MM.1S (cell line): ENCODE measurements at regions not wholly inside any gene's neighbourhood (a gene's known extent, or its start where the extent isn't known, plus 50 kb on each side); places are given as distances from the start of the nearest gene placed in this dataset.

Experiments used
- DNase-seq: peaks from one replicate; pipeline ENCODE4 v3.0.0-alpha.2; 2015
- H2AFZ ChIP-seq: fragments of 300-600 bp; sonication (generic); 2 replicates; pipeline ENCODE4 v1.6.0; 2016; ENCODE audit warnings: antibody characterized with exemption, low read length
- H3F3A ChIP-seq: fragments of 300-600 bp; sonication (generic); 2 replicates; pipeline ENCODE4 v1.6.1; 2016; ENCODE audit warnings: mild to moderate bottlenecking, antibody characterized with exemption, low read length, moderate library complexity, mixed read lengths; ENCODE audit not compliant: insufficient read depth
- H3K27ac ChIP-seq: fragments of 300-600 bp; sonication (generic); 2 replicates; pipeline ENCODE4 v1.5.1; 2016; ENCODE audit warnings: mild to moderate bottlenecking, low read length
- H3K27me3 ChIP-seq: fragments of 300-600 bp; sonication (generic); replicated peaks from 2 replicates; pipeline ENCODE4 v1.6.0; 2016; ENCODE audit warnings: low read length; ENCODE audit not compliant: insufficient read depth
- H3K36me3 ChIP-seq: fragments of 300-600 bp; sonication (generic); replicated peaks from 2 replicates; pipeline ENCODE4 v1.6.1; 2016; ENCODE audit warnings: mild to moderate bottlenecking, low read length, mixed read lengths; ENCODE audit not compliant: insufficient read depth
- H3K4me1 ChIP-seq: fragments of 300-600 bp; sonication (generic); 2 replicates; pipeline ENCODE4 v1.6.1; 2016; ENCODE audit warnings: low read length, mixed read lengths
- H3K4me2 ChIP-seq: fragments of 300-600 bp; sonication (generic); 2 replicates; pipeline ENCODE4 v1.6.0; 2016; ENCODE audit warnings: low read depth, low read length
- H3K4me3 ChIP-seq: fragments of 300-600 bp; sonication (generic); 2 replicates; pipeline ENCODE4 v1.5.1; 2016; ENCODE audit warnings: low read length, mixed read lengths
- H3K79me2 ChIP-seq: fragments of 300-600 bp; sonication (generic); 2 replicates; pipeline ENCODE4 v1.6.1; 2016; ENCODE audit warnings: mixed run types, low read length, mixed read lengths
- H3K9ac ChIP-seq: fragments of 300-600 bp; sonication (generic); 2 replicates; pipeline ENCODE4 v1.6.1; 2016; ENCODE audit warnings: low read length, mixed read lengths
- H3K9me2 ChIP-seq: fragments of 300-600 bp; sonication (generic); replicated peaks from 2 replicates; pipeline ENCODE4 v1.6.1; 2016; ENCODE audit warnings: mild to moderate bottlenecking, low read length, mixed read lengths; ENCODE audit not compliant: insufficient read depth
- H3K9me3 ChIP-seq: fragments of 300-600 bp; sonication (generic); replicated peaks from 2 replicates; pipeline ENCODE4 v1.6.1; 2016; ENCODE audit warnings: mild to moderate bottlenecking, low read length, mixed read lengths; ENCODE audit not compliant: insufficient read depth
- H4K20me1 ChIP-seq: fragments of 300-600 bp; sonication (generic); 2 replicates; pipeline ENCODE4 v1.6.1; 2016; ENCODE audit warnings: mild to moderate bottlenecking, low read length, moderate library complexity, mixed read lengths; ENCODE audit not compliant: insufficient read depth
- CTCF ChIP-seq: fragments of 300-600 bp; sonication (generic); IDR thresholded peaks from 2 replicates; pipeline ENCODE4 v1.5.1; 2016; ENCODE audit warnings: antibody characterized with exemption, low read length, mixed read lengths
- EZH2 ChIP-seq: fragments of 300-600 bp; sonication (generic); optimal IDR thresholded peaks from 2 replicates; pipeline ENCODE3; 2017; ENCODE audit warnings: low read depth, mild to moderate bottlenecking, antibody characterized with exemption, low read length, mixed read lengths
- EZH2phosphoT487 ChIP-seq: fragments of 300-600 bp; sonication (generic); IDR thresholded peaks from 2 replicates; pipeline ENCODE4 v1.6.1; 2018; ENCODE audit warnings: antibody characterized with exemption, low read length

GRCh38 chr21:15491100-15491499, 238.7 kb upstream of the USP25 start:
- no peaks in the 10 kb centered on the region for H3K9me2 ChIP-seq
- H3K79me2 ChIP-seq, result no peaks in the 10 kb centered on the region
- H3K9ac ChIP-seq, result no peak overlapping the region
- no peaks in the 10 kb centered on the region for H3F3A ChIP-seq
- H3K27ac ChIP-seq, result no peak overlapping the region
- no peak overlapping the region for H3K4me3 ChIP-seq
- no peaks in the 10 kb centered on the region for H3K27me3 ChIP-seq
- no peaks in the 10 kb centered on the region for H3K4me1 ChIP-seq
- no peak overlapping the region for H3K4me2 ChIP-seq
- no peak for DNase-seq
- H3K36me3 ChIP-seq, result no peaks in the 10 kb centered on the region
- H4K20me1 ChIP-seq, result no peaks in the 10 kb centered on the region
- no peak overlapping the region for H2AFZ ChIP-seq
- H3K9me3 ChIP-seq, result no peaks in the 10 kb centered on the region
- no peak for TF ChIP-seq EZH2

GRCh38 chr21:15493646-15494045, 236.1 kb upstream of the USP25 start:
- DNase-seq, result no peak
- no peaks in the 10 kb centered on the region for H3K9me3 ChIP-seq
- no peak overlapping the region for H3K4me3 ChIP-seq
- no peak overlapping the region for H3K27ac ChIP-seq
- no peaks in the 10 kb centered on the region for H4K20me1 ChIP-seq
- H2AFZ ChIP-seq, result no peak overlapping the region
- no peaks in the 10 kb centered on the region for H3K36me3 ChIP-seq
- no peak overlapping the region for H3K4me2 ChIP-seq
- H3K4me1 ChIP-seq, result no peaks in the 10 kb centered on the region
- no peaks in the 10 kb centered on the region for H3K79me2 ChIP-seq
- H3K9ac ChIP-seq, result no peak overlapping the region
- TF ChIP-seq EZH2phosphoT487 (no peak), CTCF (no peak), EZH2 (no peak)
- no peaks in the 10 kb centered on the region for H3K9me2 ChIP-seq
- H3K27me3 ChIP-seq, result no peaks in the 10 kb centered on the region
- no peaks in the 10 kb centered on the region for H3F3A ChIP-seq

GRCh38 chr21:15494481-15494880, 235.3 kb upstream of the USP25 start:
- no peak overlapping the region for H3K27ac ChIP-seq
- H3K9ac ChIP-seq, result no peak overlapping the region
- H3K9me2 ChIP-seq, result no peaks in the 10 kb centered on the region
- H3K4me1 ChIP-seq, result no peaks in the 10 kb centered on the region
- TF ChIP-seq EZH2 (no peak), CTCF (no peak), EZH2phosphoT487 (no peak)
- no peak for DNase-seq
- no peak overlapping the region for H3K4me3 ChIP-seq
- no peak overlapping the region for H2AFZ ChIP-seq
- H3K4me2 ChIP-seq, result no peak overlapping the region
- H3K79me2 ChIP-seq, result no peaks in the 10 kb centered on the region
- no peaks in the 10 kb centered on the region for H3K27me3 ChIP-seq
- H3K36me3 ChIP-seq, result no peaks in the 10 kb centered on the region
- H4K20me1 ChIP-seq, result no peaks in the 10 kb centered on the region
- no peaks in the 10 kb centered on the region for H3K9me3 ChIP-seq
- no peaks in the 10 kb centered on the region for H3F3A ChIP-seq

- no peak overlapping the region for H3K9ac ChIP-seq
- no peak for TF ChIP-seq EZH2phosphoT487
- TF ChIP-seq EZH2, result no peak
- TF ChIP-seq CTCF, result no peak
- H3K4me1 ChIP-seq, result no peaks in the 10 kb centered on the region
- H3K9me2 ChIP-seq, result no peaks in the 10 kb centered on the region
- no peak overlapping the region for H3K4me3 ChIP-seq
- no peaks in the 10 kb centered on the region for H3K36me3 ChIP-seq
- H3K79me2 ChIP-seq, result no peaks in the 10 kb centered on the region
- no peak overlapping the region for H2AFZ ChIP-seq
- H3F3A ChIP-seq, result no peaks in the 10 kb centered on the region
- H3K27me3 ChIP-seq, result no peaks in the 10 kb centered on the region
- no peak for DNase-seq
- H4K20me1 ChIP-seq, result no peaks in the 10 kb centered on the region
- H3K9me3 ChIP-seq, result no peaks in the 10 kb centered on the region
- H3K4me2 ChIP-seq, result no peak overlapping the region
- no peak overlapping the region for H3K27ac ChIP-seq
Observed at GRCh38 chr21:15495965-15496364, 233.8 kb upstream of the USP25 start.
